Lower leg skin (tissue), 4 donors: ENCODE measurements at regions not wholly inside any gene's neighbourhood (a gene's known extent, or its start where the extent isn't known, plus 50 kb on each side); places are given as distances from the start of the nearest gene placed in this dataset.

Experiments used
- DNase-seq, 2 donors: peaks; one replicate each; pipeline ENCODE4 v3.0.0-alpha.2; 2019; ENCODE audit warnings: low spot score in 2 of 2
- H3K4me3 ChIP-seq: fragments of 200-600 bp; sonication (generic); 2 replicates; pipeline ENCODE4 v1.5.1; 2017; ENCODE audit warnings: mild to moderate bottlenecking, low read depth; ENCODE audit not compliant: poor library complexity, severe bottlenecking
- POLR2A ChIP-seq, 2 donors: fragments of 450-650 bp; IDR thresholded peaks; one replicate each; pipeline ENCODE4 v1.6.1; 2016 to 2017; ENCODE audit warnings: antibody characterized with exemption in 2 of 2, mild to moderate bottlenecking in 1 of 2, moderate library complexity in 1 of 2
- whole genome bisulfite sequencing, 2 donors: methylation state at CpG; one replicate each; pipeline ENCODE4 v1.1.5; 2018; 5-methylcytosine and 5-hydroxymethylcytosine counted together
- intact Hi-C: fragments of 100-400 bp; cut with DNase I; formaldehyde crosslinking; loops from one replicate; pipeline ENCODE4 v1.15.0; 2023; ENCODE audit warnings: low total_unique reads
- TF ChIP-seq, protein P1 (sequence below), 3 donors: fragments of 450-650 bp; IDR thresholded peaks; one replicate each; pipeline ENCODE4 v1.5.1; 2016; ENCODE audit warnings: antibody characterized with exemption in 3 of 3, mild to moderate bottlenecking in 3 of 3, moderate library complexity in 2 of 3

DNA sequence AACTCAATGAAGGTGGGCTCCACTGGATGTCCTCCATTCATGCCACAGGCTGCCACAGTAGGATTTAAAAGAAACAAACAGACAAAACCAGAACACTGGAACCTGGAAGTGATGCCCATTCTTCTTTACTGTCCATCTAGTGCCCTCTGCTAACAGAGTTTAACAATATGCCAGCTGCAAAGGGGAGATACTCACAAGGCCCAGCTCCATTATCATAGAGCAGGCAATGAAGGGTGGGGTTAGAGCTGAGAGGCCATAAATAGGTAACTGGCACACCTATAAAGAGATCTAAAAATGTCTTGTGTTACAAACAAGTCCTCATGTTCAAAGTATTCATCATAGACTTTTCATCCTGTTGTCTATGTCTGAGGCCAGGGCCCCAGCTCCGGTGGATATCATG, 75.6 kb downstream of the SOD2 start:
- intact Hi-C loops: no loop called here
- DNase-seq: no peak
- H3K4me3 ChIP-seq: no peak overlapping the region
- WGBS, 2 donors: 83 to 97% methylated on average over 1 of the region's 1 CpG
- TF ChIP-seq POLR2A (IDR thresholded peaks at IDR 0.05): no peak
- TF ChIP-seq, protein P1, sequence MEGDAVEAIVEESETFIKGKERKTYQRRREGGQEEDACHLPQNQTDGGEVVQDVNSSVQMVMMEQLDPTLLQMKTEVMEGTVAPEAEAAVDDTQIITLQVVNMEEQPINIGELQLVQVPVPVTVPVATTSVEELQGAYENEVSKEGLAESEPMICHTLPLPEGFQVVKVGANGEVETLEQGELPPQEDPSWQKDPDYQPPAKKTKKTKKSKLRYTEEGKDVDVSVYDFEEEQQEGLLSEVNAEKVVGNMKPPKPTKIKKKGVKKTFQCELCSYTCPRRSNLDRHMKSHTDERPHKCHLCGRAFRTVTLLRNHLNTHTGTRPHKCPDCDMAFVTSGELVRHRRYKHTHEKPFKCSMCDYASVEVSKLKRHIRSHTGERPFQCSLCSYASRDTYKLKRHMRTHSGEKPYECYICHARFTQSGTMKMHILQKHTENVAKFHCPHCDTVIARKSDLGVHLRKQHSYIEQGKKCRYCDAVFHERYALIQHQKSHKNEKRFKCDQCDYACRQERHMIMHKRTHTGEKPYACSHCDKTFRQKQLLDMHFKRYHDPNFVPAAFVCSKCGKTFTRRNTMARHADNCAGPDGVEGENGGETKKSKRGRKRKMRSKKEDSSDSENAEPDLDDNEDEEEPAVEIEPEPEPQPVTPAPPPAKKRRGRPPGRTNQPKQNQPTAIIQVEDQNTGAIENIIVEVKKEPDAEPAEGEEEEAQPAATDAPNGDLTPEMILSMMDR (IDR thresholded peaks at IDR 0.05): no peak

DNA sequence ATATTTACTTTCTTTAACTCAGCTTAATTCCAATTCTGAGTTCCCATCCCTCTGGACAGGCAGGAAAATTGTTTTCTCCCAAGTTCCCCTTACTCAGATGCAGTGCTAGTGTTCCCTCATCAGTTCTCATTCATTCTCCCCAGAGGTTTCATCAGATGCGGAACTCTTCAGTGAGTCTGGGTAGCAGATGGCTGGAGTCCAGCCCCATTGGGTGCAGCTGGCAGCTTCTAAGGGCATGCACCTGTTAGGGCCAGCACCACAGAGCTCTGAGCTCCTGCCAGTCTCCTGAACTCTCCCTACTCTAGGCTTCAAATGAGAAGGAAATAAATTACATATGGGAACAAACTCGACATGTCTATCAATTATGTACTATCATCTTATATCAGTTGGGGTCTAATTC, 76.6 kb downstream of the SOD2 start:
- no peak overlapping the region for H3K4me3 ChIP-seq
- intact Hi-C loops: no loop called here
- DNase-seq: no peak
- 67 to 78% methylated on average over 2 of the region's 2 CpGs for WGBS, 2 donors
- TF ChIP-seq, protein P1 (IDR thresholded peaks at IDR 0.05): no peak
- no peak for TF ChIP-seq POLR2A (IDR thresholded peaks at IDR 0.05)

- H3K4me3 ChIP-seq: no peak overlapping the region
- DNase-seq: no peak
- intact Hi-C loops: no loop called here
- TF ChIP-seq, protein P1 (IDR thresholded peaks at IDR 0.05): no peak
- no peak for TF ChIP-seq POLR2A (IDR thresholded peaks at IDR 0.05)
- 38 to 47% methylated on average over 3 of the region's 3 CpGs for WGBS, 2 donors
Measured at GRCh38 chr6:159615918-159616317, 77.1 kb downstream of the SOD2 start.

GRCh38 chr6:159610881-159611280, 82.2 kb downstream of the SOD2 start:
- intact Hi-C loops: no loop called here
- no peak for TF ChIP-seq POLR2A (IDR thresholded peaks at IDR 0.05)
- TF ChIP-seq, protein P1 (IDR thresholded peaks at IDR 0.05): no peak
- 87 to 91% methylated on average over 6 of the region's 6 CpGs for WGBS, 2 donors
- no peak overlapping the region for H3K4me3 ChIP-seq
- no peak for DNase-seq

- no peak for TF ChIP-seq POLR2A (IDR thresholded peaks at IDR 0.05)
- TF ChIP-seq, protein P1 (IDR thresholded peaks at IDR 0.05): no peak
- DNase-seq: peak in 1 of 2 donors; percentile 43
- WGBS, 2 donors: 38 to 53% methylated on average over 2 of the region's 2 CpGs
Measured at GRCh38 chr6:159609652-159610178, 83.3 kb downstream of the SOD2 start.

DNA sequence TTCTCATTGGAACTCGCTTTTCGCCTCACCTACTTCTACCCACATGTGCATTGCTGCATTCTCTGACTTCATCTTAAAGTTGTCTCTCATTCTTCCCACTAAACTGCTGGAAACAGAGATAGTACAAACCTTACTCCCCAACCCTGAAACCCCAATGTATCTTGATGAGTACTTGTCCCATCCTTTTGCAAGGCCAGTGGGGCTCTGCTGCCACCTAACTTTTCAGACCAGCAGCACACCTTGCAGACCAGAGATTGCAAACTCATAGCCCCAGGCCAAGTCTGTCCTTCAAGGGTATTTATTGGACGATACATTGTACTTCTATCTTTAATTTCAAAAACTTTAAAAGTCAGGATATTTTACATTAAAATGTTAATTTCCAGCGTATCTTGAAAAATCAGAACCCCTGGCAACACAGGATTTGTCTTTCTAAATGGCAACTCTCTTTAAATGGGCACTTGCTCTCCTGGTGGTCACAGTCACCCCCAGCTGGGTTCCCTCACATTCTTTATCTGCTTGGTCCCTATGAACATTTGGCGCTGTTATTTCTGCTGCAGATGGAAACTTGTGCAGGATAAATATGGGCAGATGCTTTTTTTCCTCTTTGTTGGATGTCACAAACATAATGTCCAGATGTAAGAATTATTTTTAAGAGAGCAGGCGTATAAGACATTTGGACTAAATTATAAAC, 83.9 kb downstream of the SOD2 start:
- DNase-seq: no peak
- WGBS, 2 donors: 51 to 64% methylated on average over 6 of the region's 6 CpGs
- TF ChIP-seq, protein P1 (IDR thresholded peaks at IDR 0.05): no peak
- TF ChIP-seq POLR2A (IDR thresholded peaks at IDR 0.05): no peak
- intact Hi-C loops: no loop called here
- no peak overlapping the region for H3K4me3 ChIP-seq

More at GRCh38 chr6:159609652-159610178, 83.3 kb downstream of the SOD2 start:
- no peak overlapping the region for H3K4me3 ChIP-seq
- intact Hi-C loops: no loop called here
